ENCODE measurements at regions not wholly inside any gene's neighbourhood (a gene's known extent, or its start where the extent isn't known, plus 50 kb on each side); places are given as distances from the start of the nearest gene placed in this dataset.
"Not testable (repeated sequence)": the region's sequence is repeated elsewhere in the genome, so short reads cannot be mapped to it uniquely, and the experiment has no call there.

DNA sequence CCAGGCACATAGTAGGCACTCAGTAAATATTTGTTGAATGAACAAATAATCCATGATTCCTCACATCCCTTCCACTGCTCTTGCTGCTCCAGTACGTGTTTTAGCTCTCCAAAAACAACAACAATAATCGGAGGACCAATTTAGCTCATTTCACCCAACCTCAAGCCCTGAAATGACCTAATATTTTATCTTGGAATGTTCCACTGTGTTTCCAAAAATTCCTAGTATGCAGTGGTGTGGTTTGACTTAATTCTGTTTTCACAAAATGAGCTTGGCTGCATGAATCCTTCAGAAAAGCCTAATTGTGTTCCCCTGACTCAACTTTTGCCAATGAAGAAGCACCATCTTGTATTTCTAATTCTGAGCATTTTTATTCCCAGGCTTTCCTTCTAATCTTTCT is 168.0 kb upstream of the PHACTR1 start:
- no peak overlapping the region for H3K4me3 ChIP-seq (ENCODE audit: low read depth, low read length, poor library complexity, severe bottlenecking)
- H3K9me3 ChIP-seq (ENCODE audit: low read length) = no peaks in the 10 kb centered on the region
- H3K79me2 ChIP-seq (ENCODE audit: insufficient read depth, low read length) = no peaks in the 10 kb centered on the region
- H3K36me3 ChIP-seq (ENCODE audit: insufficient read depth, low read length) = no peaks in the 10 kb centered on the region; the same call in 1 of the 2 replicates
- no peak for TF ChIP-seq EZH2 (IDR thresholded peaks at IDR 0.05; ENCODE audit: borderline replicate concordance, low read length)
- TF ChIP-seq, protein P1, sequence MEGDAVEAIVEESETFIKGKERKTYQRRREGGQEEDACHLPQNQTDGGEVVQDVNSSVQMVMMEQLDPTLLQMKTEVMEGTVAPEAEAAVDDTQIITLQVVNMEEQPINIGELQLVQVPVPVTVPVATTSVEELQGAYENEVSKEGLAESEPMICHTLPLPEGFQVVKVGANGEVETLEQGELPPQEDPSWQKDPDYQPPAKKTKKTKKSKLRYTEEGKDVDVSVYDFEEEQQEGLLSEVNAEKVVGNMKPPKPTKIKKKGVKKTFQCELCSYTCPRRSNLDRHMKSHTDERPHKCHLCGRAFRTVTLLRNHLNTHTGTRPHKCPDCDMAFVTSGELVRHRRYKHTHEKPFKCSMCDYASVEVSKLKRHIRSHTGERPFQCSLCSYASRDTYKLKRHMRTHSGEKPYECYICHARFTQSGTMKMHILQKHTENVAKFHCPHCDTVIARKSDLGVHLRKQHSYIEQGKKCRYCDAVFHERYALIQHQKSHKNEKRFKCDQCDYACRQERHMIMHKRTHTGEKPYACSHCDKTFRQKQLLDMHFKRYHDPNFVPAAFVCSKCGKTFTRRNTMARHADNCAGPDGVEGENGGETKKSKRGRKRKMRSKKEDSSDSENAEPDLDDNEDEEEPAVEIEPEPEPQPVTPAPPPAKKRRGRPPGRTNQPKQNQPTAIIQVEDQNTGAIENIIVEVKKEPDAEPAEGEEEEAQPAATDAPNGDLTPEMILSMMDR (IDR thresholded peaks at IDR 0.05; ENCODE audit: low read length) = no peak
- no peaks in the 10 kb centered on the region for H3K27me3 ChIP-seq (ENCODE audit: insufficient read depth, low read length)
- H3K9me2 ChIP-seq (ENCODE audit: low read depth, low read length) = no peaks in the 10 kb centered on the region
- H3K4me1 ChIP-seq (ENCODE audit: insufficient read depth, low read length, severe bottlenecking) = no peaks in the 10 kb centered on the region
- no peak overlapping the region for H3K27ac ChIP-seq (ENCODE audit: low read depth, low read length, poor library complexity, severe bottlenecking)
- H4K20me1 ChIP-seq (ENCODE audit: insufficient read depth, low read length) = no peaks in the 10 kb centered on the region
- H3K4me2 ChIP-seq (ENCODE audit: low read length) = no peak overlapping the region
- H2AFZ ChIP-seq (ENCODE audit: low read length) = no peak overlapping the region
- H3K9ac ChIP-seq (ENCODE audit: low read length) = no peak overlapping the region
- no peaks in the 10 kb centered on the region for H3F3A ChIP-seq (ENCODE audit: insufficient read depth, low read length)

DNA sequence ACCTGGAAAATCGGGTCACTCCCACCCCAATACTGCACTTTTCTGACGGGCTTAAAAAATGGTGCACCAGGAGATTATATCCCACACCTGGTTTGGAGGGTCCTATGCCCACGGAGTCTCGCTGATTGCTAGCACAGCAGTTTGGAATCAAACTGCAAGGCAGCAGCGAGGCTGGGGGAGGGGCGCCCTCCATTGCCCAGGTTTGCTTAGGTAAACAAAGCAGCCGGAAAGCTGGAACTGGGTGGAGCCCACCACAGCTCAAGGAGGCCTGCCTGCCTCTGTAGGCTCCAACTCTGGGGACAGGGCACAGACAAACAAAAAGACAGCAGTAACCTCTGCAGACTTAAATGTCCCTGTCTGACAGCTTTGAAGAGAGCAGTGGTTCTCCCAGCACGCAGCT is 167.1 kb upstream of the PHACTR1 start:
- H3K36me3 ChIP-seq (ENCODE audit: insufficient read depth, low read length); H3K79me2 ChIP-seq (ENCODE audit: insufficient read depth, low read length); H3K9me3 ChIP-seq (ENCODE audit: low read length); H3K27me3 ChIP-seq (ENCODE audit: insufficient read depth, low read length); H4K20me1 ChIP-seq (ENCODE audit: insufficient read depth, low read length); H3F3A ChIP-seq (ENCODE audit: insufficient read depth, low read length); H3K9me2 ChIP-seq (ENCODE audit: low read depth, low read length); H3K27ac ChIP-seq (ENCODE audit: low read depth, low read length, poor library complexity, severe bottlenecking); H3K4me1 ChIP-seq (ENCODE audit: insufficient read depth, low read length, severe bottlenecking); H2AFZ ChIP-seq (ENCODE audit: low read length); H3K4me3 ChIP-seq (ENCODE audit: low read depth, low read length, poor library complexity, severe bottlenecking); H3K9ac ChIP-seq (ENCODE audit: low read length); H3K4me2 ChIP-seq (ENCODE audit: low read length): not testable (repeated sequence)

DNA sequence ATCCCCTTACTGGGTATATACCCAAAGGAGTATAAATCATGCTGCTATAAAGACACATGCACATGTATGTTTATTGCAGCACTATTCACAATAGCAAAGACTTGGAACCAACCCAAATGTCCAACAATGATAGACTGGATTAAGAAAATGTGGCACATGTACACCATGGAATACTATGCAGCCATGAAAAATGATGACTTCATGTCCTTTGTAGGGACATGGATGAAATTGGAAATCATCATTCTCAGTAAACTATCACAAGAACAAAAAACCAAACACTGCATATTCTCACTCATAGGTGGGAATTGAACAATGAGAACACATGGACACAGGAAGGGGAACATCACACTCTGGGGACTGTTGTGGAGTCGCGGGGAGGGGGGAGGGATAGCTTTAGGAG is 161.7 kb upstream of the PHACTR1 start:
- not testable (repeated sequence) for H3K4me2 ChIP-seq (ENCODE audit: low read length); H4K20me1 ChIP-seq (ENCODE audit: insufficient read depth, low read length); H3F3A ChIP-seq (ENCODE audit: insufficient read depth, low read length); H3K9me3 ChIP-seq (ENCODE audit: low read length); H3K27ac ChIP-seq (ENCODE audit: low read depth, low read length, poor library complexity, severe bottlenecking); H3K4me3 ChIP-seq (ENCODE audit: low read depth, low read length, poor library complexity, severe bottlenecking); H3K27me3 ChIP-seq (ENCODE audit: insufficient read depth, low read length); H3K4me1 ChIP-seq (ENCODE audit: insufficient read depth, low read length, severe bottlenecking); H3K79me2 ChIP-seq (ENCODE audit: insufficient read depth, low read length); H3K9me2 ChIP-seq (ENCODE audit: low read depth, low read length); H3K36me3 ChIP-seq (ENCODE audit: insufficient read depth, low read length); H3K9ac ChIP-seq (ENCODE audit: low read length); H2AFZ ChIP-seq (ENCODE audit: low read length)

DNA sequence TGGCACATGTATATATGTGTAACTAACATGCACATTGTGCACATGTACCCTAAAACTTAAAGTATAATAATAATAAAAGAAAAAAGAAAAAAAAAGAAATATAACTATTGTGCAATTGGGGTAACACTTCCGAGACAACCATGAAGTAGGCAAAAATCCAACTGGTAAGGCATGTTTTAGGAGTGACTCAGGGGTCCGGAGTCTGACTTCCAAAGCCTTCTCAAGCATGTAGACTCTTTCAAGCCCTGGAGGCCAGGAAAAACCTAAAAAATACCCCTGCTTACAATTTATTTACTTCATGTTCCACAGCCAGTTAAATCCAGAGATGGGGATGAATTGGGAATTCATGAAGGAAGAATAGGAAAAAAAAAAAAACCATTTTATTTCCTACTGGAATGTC is 161.3 kb upstream of the PHACTR1 start:
- no peaks in the 10 kb centered on the region for H3K79me2 ChIP-seq (ENCODE audit: insufficient read depth, low read length)
- no peak overlapping the region for H3K4me3 ChIP-seq (ENCODE audit: low read depth, low read length, poor library complexity, severe bottlenecking)
- H3K27me3 ChIP-seq (ENCODE audit: insufficient read depth, low read length) = no peaks in the 10 kb centered on the region
- H3K36me3 ChIP-seq (ENCODE audit: insufficient read depth, low read length) = no peaks in the 10 kb centered on the region
- H3F3A ChIP-seq (ENCODE audit: insufficient read depth, low read length) = no peaks in the 10 kb centered on the region
- TF ChIP-seq, protein P1 (IDR thresholded peaks at IDR 0.05; ENCODE audit: low read length) = no peak
- no peak for TF ChIP-seq EZH2 (IDR thresholded peaks at IDR 0.05; ENCODE audit: borderline replicate concordance, low read length)
- H3K9me2 ChIP-seq (ENCODE audit: low read depth, low read length) = no peaks in the 10 kb centered on the region
- H3K4me1 ChIP-seq (ENCODE audit: insufficient read depth, low read length, severe bottlenecking) = no peaks in the 10 kb centered on the region
- H2AFZ ChIP-seq (ENCODE audit: low read length) = no peak overlapping the region
- H3K4me2 ChIP-seq (ENCODE audit: low read length) = no peak overlapping the region
- H3K9ac ChIP-seq (ENCODE audit: low read length) = no peak overlapping the region
- H4K20me1 ChIP-seq (ENCODE audit: insufficient read depth, low read length) = no peaks in the 10 kb centered on the region
- peaks cover 4% of the 10 kb centered on the region; the same call in 1 of the 2 replicates for H3K9me3 ChIP-seq (ENCODE audit: low read length)
- no peak overlapping the region for H3K27ac ChIP-seq (ENCODE audit: low read depth, low read length, poor library complexity, severe bottlenecking)
